HG02571 (cell line): ENCODE measurements at regions not wholly inside any gene's neighbourhood (a gene's known extent, or its start where the extent isn't known, plus 50 kb on each side); places are given as distances from the start of the nearest gene placed in this dataset.

ENCODE experiments used
- ATAC-seq: cut with Tn5 transposase; IDR thresholded peaks from one replicate; pipeline ENCODE4 v1.9.1; 2021; ENCODE audit warnings: mild to moderate bottlenecking, moderate library complexity; ENCODE audit not compliant: unreplicated experiment

- no peak for ATAC-seq
These were observed 53.5 kb upstream of the ACSL1 start for GRCh38 chr4:184879271-184879670.

GRCh38 chr4:184882276-184882675, 56.5 kb upstream of the ACSL1 start:
- ATAC-seq = no peak

GRCh38 chr4:184883024-184883423, 57.3 kb upstream of the ACSL1 start:
- ATAC-seq = no peak

GRCh38 chr4:184884883-184885282, 59.1 kb upstream of the ACSL1 start:
- no peak for ATAC-seq

GRCh38 chr4:184885602-184886001, 59.8 kb upstream of the ACSL1 start:
- ATAC-seq = no peak

- ATAC-seq = no peak
These were observed 61.6 kb upstream of the ACSL1 start for GRCh38 chr4:184887333-184887732.

GRCh38 chr4:184887947-184888346, 62.2 kb upstream of the ACSL1 start:
- ATAC-seq = no peak

- ATAC-seq = no peak
These were observed 64.0 kb upstream of the ACSL1 start for GRCh38 chr4:184889666-184890335.

- no peak for ATAC-seq
These were observed 64.7 kb upstream of the ACSL1 start for GRCh38 chr4:184890499-184890898.

GRCh38 chr4:184891816-184892397, 66.1 kb upstream of the ACSL1 start:
- ATAC-seq = no peak

GRCh38 chr4:184892999-184893398, 67.2 kb upstream of the ACSL1 start:
- no peak for ATAC-seq

GRCh38 chr4:184893801-184894571, 68.2 kb upstream of the ACSL1 start:
- no peak for ATAC-seq

- no peak for ATAC-seq
These were observed 69.4 kb upstream of the ACSL1 start for GRCh38 chr4:184895012-184895695.

GRCh38 chr4:184896868-184897715, 71.3 kb upstream of the ACSL1 start:
- peak; percentile 80 for ATAC-seq

GRCh38 chr4:184897895-184898294, 72.1 kb upstream of the ACSL1 start:
- ATAC-seq = no peak

GRCh38 chr4:184898793-184899192, 73.0 kb upstream of the ACSL1 start:
- ATAC-seq = no peak

- no peak for ATAC-seq
These were observed 73.7 kb upstream of the ACSL1 start for GRCh38 chr4:184899261-184900134.

- ATAC-seq = no peak
These were observed 74.4 kb upstream of the ACSL1 start for GRCh38 chr4:184900184-184900583.

- ATAC-seq = no peak
These were observed 76.8 kb upstream of the ACSL1 start for GRCh38 chr4:184902550-184902949.
